GM19438 (cell line): ENCODE measurements at regions not wholly inside any gene's neighbourhood (a gene's known extent, or its start where the extent isn't known, plus 50 kb on each side); places are given as distances from the start of the nearest gene placed in this dataset.
"Not testable (repeated sequence)": the region's sequence is repeated elsewhere in the genome, so short reads cannot be mapped to it uniquely, and the experiment has no call there.

Experiments
- ATAC-seq: cut with Tn5 transposase; IDR thresholded peaks from one replicate; pipeline ENCODE4 v1.9.1; 2021; ENCODE audit warnings: low read depth; ENCODE audit not compliant: unreplicated experiment

DNA sequence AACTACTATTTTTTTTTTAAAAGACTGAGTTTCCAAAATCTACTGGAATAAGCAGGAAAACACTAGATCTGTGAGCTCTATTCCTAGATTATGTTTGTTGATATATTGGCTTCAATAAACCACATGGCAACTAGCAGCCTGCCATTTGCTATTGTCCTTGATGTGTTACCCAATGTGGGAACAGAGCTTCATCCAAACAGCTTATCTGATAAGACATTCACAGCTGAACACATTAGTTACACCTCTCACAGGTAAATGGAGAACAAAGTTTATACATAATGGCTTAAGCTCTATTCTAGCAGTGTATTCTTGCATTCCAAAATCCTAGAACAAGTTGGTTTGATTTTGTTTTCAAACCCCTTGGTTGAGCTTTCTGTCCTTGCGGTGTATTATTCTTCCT is 642.1 kb downstream of the TLE1 start:
- ATAC-seq, result no peak

DNA sequence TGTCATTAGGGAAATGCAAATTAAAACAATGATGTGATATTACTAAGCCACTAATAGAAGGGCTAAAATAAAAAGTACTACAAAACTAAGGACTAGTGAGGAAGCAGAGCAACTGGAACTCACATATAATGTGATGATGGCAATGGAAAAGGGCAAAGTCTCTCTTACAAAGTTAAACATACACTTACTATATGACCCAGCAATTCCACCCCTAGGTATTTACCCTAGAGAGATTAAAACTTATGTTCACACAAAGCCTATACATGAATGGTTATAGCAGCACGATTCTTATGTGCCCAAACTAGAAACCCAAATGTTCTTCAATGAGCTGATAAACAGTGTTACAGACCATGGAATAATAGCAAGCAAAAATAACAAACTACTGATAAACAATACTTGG is 643.7 kb downstream of the TLE1 start:
- no peak for ATAC-seq

GRCh38 chr9:81037889-81038288 is 651.5 kb downstream of the TLE1 start:
- ATAC-seq, result no peak

GRCh38 chr9:81035601-81036000 is 653.7 kb downstream of the TLE1 start:
- no peak for ATAC-seq

GRCh38 chr9:81035171-81035570 is 654.2 kb downstream of the TLE1 start:
- no peak for ATAC-seq

- ATAC-seq, result no peak
Observed at GRCh38 chr9:81032831-81033230, 656.5 kb downstream of the TLE1 start.

DNA sequence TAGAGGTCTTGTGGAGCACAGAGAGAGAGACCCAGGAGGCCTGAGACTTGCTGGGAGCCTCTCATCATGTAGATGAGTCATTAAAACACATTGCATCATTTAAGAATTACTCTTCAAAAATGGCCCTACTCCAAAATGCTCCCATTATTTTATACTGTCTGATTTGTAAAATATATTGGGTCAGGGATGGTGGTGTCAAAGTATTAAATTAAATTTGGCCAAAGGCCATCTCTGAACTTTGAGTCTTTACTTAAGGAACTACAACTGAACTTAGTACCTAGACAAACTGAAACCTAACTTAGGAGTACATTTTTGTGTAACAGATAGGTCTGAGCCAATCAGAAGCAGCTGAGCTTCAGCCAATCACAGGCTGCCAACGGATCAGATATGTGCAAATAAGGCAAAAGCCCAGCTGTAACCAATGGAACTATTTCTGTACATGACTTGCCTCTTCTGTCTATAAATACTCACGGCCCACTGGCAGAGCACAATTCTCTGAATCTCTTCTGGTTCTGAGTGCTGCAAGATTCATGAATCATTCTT is 657.2 kb downstream of the TLE1 start:
- no peak for ATAC-seq

DNA sequence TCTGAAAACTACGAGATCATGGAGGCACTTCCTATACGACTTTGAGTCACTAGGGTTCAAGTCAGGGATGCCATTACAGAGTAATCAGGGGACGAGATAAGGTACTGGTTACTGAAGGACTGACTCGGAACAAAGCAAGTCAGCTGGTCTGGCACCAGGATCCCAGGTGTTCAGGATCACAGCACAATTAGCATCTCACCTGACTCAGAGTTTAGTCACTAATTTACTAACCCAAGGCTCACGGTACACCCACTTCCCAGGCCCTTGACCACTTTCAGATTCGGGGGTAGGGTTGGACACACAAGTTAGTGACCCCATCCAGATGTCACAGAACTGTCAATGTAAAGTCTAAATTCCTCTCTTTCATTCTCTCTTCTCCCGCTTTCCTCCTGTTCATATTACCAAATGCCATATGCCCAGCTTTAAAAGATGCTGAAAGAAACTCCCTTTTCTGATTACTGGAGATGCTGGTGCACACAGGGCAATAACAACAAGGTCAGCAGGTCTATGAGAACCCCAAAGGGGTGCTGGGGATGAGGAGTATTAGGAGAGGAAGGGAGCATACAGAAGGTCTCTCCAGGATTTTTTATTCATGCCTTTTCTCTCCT is 657.8 kb downstream of the TLE1 start:
- ATAC-seq, result no peak

- no peak for ATAC-seq
Observed at GRCh38 chr9:81030027-81030426, 659.3 kb downstream of the TLE1 start.

DNA sequence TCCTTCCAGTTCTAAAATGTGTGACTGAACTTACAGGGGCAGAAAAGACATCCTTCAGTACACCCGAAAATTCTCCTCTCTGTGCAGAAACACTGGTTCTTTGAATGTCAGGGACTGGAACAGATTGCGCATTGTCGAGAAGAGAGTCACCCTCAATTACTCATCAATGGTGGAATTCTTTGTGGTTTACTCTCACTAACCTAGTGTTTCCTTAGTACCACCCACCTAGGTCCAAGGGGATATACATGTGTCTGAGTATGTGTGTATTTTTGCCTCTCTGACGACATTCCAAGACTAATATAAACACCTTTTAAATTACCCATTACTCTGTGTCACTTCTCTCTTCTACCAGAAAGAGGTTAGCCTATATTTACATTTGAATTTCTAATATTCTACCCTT is 660.8 kb downstream of the TLE1 start:
- ATAC-seq, result no peak

- no peak for ATAC-seq
Observed at GRCh38 chr9:81022177-81022576, 667.2 kb downstream of the TLE1 start.

DNA sequence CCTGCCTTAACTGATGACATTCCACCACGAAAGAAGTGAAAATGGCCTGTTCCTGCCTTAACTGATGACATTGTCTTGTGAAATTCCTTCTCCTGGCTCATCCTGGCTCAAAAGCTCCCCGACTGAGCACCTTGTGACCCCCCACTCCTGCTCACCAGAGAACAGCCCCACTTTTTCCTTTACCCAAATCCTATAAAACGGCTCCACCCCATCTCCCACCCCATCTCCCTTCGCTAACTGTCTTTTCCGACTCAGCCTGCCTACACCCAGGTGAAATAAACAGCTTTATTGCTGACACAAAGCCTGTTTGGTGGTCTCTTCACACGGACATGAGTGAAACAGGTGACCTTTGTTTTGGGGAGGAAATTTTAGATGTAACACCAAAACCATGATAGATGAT is 674.4 kb downstream of the TLE1 start:
- not testable (repeated sequence) for ATAC-seq

- not testable (repeated sequence) for ATAC-seq
Observed at GRCh38 chr9:81013191-81013590, 676.2 kb downstream of the TLE1 start.

GRCh38 chr9:81002906-81003305 is 686.4 kb downstream of the TLE1 start:
- ATAC-seq, result no peak

- ATAC-seq, result no peak
Observed at GRCh38 chr9:81002242-81002641, 687.1 kb downstream of the TLE1 start.

DNA sequence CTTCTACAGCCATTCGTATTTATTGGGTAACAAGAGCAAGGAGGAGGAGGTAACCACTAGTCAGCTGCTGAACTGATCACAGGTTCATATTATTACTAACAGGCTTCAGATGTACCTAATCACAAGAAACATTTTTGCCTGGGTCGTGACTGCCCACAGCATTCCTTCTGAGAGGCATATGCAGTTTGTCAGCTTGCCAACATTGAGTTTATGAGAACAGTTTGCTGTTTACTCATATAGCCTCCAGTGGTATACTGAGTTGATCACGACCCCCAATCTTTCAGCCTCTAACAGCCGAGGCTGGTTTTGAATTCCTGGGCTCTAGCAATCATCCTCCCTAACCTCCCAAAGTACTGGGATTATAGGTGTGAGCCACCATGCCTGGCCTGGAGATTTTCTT is 693.6 kb downstream of the TLE1 start:
- no peak for ATAC-seq

GRCh38 chr9:80994892-80995291 is 694.5 kb downstream of the TLE1 start:
- no peak for ATAC-seq

GRCh38 chr9:80985595-80985994 is 703.8 kb downstream of the TLE1 start:
- ATAC-seq, result not testable (repeated sequence)

GRCh38 chr9:80976403-80976802 is 712.9 kb downstream of the TLE1 start:
- no peak for ATAC-seq

DNA sequence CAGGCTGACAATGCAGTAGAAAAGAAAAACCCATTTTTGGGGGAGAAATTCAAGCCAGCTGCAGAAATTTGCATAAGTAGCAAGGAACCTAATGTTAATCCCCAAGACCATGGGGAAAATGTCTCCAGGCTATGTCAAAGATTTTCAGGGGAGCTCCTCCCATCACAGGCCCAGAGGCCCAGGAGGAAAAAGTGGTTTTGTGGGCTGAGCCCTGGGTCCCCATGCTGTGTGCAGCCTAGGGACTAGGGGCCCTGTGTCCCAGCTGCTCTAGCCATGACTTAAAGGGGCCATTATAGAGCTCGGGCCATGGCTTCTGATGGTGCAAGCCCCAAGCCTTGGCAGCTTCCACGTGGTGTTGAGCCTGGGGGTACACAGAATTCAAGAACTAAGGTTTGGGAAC is 719.0 kb downstream of the TLE1 start:
- ATAC-seq, result not testable (repeated sequence)

DNA sequence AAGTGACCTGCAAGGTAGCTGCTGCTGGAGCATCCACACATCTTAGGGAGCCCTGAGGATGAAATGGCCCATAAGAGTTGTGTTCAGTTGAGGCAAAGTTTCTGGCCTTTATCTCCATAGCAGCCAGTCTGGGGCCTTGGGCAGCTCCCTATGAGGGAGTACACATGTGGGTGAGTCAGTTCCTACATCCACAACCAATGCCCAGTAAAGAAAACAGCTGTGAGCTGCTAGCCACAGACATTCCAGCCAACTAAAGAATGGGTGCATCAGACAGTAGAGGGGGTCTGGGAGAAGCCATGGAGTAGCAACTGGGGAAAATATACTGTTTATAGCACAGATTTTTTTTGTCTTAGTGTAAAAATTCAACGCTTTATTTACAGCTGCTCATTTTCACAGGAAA is 720.7 kb downstream of the TLE1 start:
- ATAC-seq, result no peak

DNA sequence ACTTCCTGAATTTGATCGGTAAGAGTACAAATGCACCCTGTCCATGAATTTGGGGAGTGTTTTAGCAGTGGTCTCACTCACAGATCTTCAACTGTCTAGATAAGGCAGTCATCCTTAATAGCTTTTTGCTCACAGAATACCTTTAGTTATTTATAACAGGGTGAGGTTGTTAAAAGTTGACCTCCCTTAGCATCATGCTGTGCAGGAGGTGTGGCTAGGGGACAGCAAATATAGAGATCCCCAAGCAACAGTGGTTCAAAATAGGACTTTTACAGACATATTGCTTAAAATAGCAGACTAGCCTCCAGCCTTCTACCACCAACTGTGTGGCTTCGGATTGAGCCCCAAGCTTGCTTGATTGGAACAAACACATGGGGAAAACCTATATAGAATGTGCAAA is 724.4 kb downstream of the TLE1 start:
- ATAC-seq, result no peak

DNA sequence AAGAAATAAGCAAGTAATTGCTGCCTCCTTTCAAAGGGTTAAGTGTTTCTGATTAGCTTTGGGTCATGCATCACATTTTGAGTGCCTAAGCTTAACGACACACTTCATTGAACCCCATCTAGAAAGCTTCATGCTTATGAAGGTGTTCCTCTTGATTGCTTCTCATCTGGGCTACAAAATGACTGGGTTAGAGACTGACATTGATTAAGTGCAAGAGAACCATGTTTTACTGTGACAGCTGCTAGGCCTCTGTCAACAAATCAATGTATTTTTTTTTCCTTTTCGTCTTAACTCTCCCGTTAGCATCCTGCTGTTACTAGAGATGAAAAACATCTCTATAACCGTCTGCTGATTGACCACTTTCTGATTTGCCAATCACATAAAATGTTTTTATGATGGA is 725.0 kb downstream of the TLE1 start:
- no peak for ATAC-seq
